CD4-positive, alpha-beta memory T cell (primary cell): ENCODE measurements at regions not wholly inside any gene's neighbourhood (a gene's known extent, or its start where the extent isn't known, plus 50 kb on each side); places are given as distances from the start of the nearest gene placed in this dataset.
"Not testable (repeated sequence)": the region's sequence is repeated elsewhere in the genome, so short reads cannot be mapped to it uniquely, and the experiment has no call there.

ENCODE experiments used
- CTCF ChIA-PET: fragments of 350-600 bp; sonication (Branson Sonifier 250); formaldehyde crosslinking; loops from one replicate; lab custom pipeline; 2021; ENCODE audit warnings: inconsistent platforms; ENCODE audit not compliant: partially characterized antibody; lab: Charles Lee
- POLR2A ChIA-PET: fragments of 350-600 bp; sonication (Branson Sonifier 250); formaldehyde crosslinking; loops from one replicate; lab custom pipeline; 2021; ENCODE audit not compliant: partially characterized antibody; lab: Charles Lee
- DNase-seq, 5 donors: peaks; one replicate each; pipeline versions ENCODE4 v3.0.0 to v3.0.0-alpha.2; 2020 to 2022; ENCODE audit warnings: mixed read lengths in 1 of 5
- H3K27ac ChIP-seq: one replicate; pipeline ENCODE4 v1.7.0; 2013; ENCODE audit warnings: low read depth, low read length
- H3K27me3 ChIP-seq: 2 replicates; pipeline ENCODE4 v1.7.0; 2013; ENCODE audit warnings: mild to moderate bottlenecking, low read length, moderate library complexity; ENCODE audit not compliant: insufficient read depth
- H3K36me3 ChIP-seq: 2 replicates; pipeline ENCODE4 v1.7.0; 2013; ENCODE audit warnings: mild to moderate bottlenecking, low read length, moderate library complexity; ENCODE audit not compliant: insufficient read depth
- H3K4me1 ChIP-seq: 2 replicates; pipeline ENCODE4 v1.7.0; 2013; ENCODE audit warnings: mild to moderate bottlenecking, low read length, moderate library complexity; ENCODE audit not compliant: insufficient read depth
- H3K4me3 ChIP-seq, 2 donors: one replicate each; pipeline ENCODE4 v1.7.0; 2013; ENCODE audit warnings: low read length in 2 of 2, mild to moderate bottlenecking in 1 of 2
- H3K9me3 ChIP-seq, 2 donors: one replicate each; pipeline ENCODE4 v1.7.0; 2013; ENCODE audit warnings: low read length in 2 of 2, control low read depth in 1 of 2; ENCODE audit not compliant: control insufficient read depth in 1 of 2
- H3K27ac Mint-ChIP-seq, 7 donors: one replicate each; pipeline ENCODE4 v1.8.0; 2020 to 2021; ENCODE audit warnings: mixed read lengths in 7 of 7, mild to moderate bottlenecking in 6 of 7, inconsistent platforms in 3 of 7, moderate library complexity in 3 of 7
- H3K27me3 Mint-ChIP-seq, 2 donors: one replicate each; pipeline ENCODE4 v1.8.0; 2020 to 2021; ENCODE audit warnings: mixed read lengths in 2 of 2
- H3K36me3 Mint-ChIP-seq, 2 donors: one replicate each; pipeline ENCODE4 v1.8.0; 2020 to 2021; ENCODE audit warnings: mixed read lengths in 2 of 2, inconsistent platforms in 1 of 2, mild to moderate bottlenecking in 1 of 2
- H3K4me1 Mint-ChIP-seq, 4 donors: one replicate each; pipeline ENCODE4 v1.8.0; 2020 to 2021; ENCODE audit warnings: mixed read lengths in 4 of 4, mild to moderate bottlenecking in 1 of 4
- H3K4me3 Mint-ChIP-seq, 8 donors: one replicate each; pipeline ENCODE4 v1.8.0; 2020 to 2021; ENCODE audit warnings: mixed read lengths in 8 of 8, mild to moderate bottlenecking in 7 of 8, moderate library complexity in 6 of 8, inconsistent platforms in 3 of 8
- H3K9me3 Mint-ChIP-seq, 8 donors: one replicate each; pipeline ENCODE4 v1.8.0; 2020 to 2021; ENCODE audit warnings: mixed read lengths in 8 of 8, mild to moderate bottlenecking in 5 of 8, inconsistent platforms in 3 of 8, moderate library complexity in 1 of 8
- intact Hi-C: fragments of 100-400 bp; cut with micrococcal nuclease; formaldehyde crosslinking; loops from one replicate; pipeline ENCODE4 v1.15.1; 2023

DNA sequence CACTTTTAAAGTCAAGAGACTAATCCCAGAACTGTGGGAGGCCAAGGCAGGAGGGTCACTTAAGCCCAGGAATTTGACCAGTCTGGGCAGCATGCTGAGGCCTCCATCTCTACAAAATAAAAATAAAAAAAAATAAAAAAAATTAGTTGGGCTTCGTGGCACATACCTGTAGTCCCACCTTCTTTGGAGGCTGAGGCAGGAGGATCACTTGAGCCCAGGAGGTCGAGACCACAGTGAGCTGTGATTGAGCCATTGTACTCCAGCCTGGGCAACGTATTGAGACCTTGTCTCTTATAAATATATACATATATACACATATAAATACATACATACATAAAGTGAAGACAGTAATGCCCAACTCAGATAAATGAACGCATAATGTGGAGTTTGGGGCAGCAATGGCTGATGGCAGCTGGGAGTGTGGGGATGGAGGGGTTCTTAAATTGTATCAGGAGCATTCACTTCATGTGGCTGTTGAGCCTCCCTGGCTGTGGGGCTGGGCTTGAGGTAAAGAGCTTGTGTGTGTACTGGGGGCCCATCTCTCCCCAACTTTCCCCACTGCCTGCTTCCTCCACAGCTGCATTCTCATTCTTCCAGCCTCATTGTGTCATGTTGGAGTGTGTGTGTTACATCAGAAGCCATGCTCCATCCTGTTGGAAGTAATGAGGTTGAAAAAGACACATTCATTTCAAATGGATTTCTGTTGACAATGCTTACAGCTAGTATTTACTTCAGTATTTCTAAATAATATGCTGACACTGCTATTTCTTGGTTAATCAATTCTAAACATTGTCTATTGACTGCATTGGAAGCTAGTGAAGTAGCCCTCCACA, 96.5 kb upstream of the HS6ST1 start:
- ChIA-PET POLR2A (interaction anchor here (0.6 kb wide), 1 partner anchor 135 kb away, joined by 4 read pairs; no protein-coding TSS in a partner anchor), CTCF (no interaction called here)
- intact Hi-C loops, result no loop called here
- no peaks in the 10 kb centered on the region for H3K36me3 ChIP-seq
- H3K27me3 ChIP-seq, result no peaks in the 10 kb centered on the region
- no peak overlapping the region for H3K4me3 ChIP-seq
- Mint-ChIP-seq H3K4me3 (no peak overlapping the region), H3K36me3 (no peaks in the 10 kb centered on the region), H3K9me3 (peaks cover 0 to 8% (median 4%) of the 10 kb centered on the region in 8 donors), H3K27me3 (peaks cover 3% of the 10 kb centered on the region in 2 donors), H3K27ac (no peak overlapping the region), H3K4me1 (no peaks in the 10 kb centered on the region)
- no peaks in the 10 kb centered on the region for H3K9me3 ChIP-seq
- no peaks in the 10 kb centered on the region for H3K4me1 ChIP-seq
- no peak overlapping the region for H3K27ac ChIP-seq
- no peak for DNase-seq

GRCh38 chr2:128415779-128416061, 97.1 kb upstream of the HS6ST1 start:
- intact Hi-C loops, result no loop called here
- CTCF ChIA-PET, result no interaction called here

DNA sequence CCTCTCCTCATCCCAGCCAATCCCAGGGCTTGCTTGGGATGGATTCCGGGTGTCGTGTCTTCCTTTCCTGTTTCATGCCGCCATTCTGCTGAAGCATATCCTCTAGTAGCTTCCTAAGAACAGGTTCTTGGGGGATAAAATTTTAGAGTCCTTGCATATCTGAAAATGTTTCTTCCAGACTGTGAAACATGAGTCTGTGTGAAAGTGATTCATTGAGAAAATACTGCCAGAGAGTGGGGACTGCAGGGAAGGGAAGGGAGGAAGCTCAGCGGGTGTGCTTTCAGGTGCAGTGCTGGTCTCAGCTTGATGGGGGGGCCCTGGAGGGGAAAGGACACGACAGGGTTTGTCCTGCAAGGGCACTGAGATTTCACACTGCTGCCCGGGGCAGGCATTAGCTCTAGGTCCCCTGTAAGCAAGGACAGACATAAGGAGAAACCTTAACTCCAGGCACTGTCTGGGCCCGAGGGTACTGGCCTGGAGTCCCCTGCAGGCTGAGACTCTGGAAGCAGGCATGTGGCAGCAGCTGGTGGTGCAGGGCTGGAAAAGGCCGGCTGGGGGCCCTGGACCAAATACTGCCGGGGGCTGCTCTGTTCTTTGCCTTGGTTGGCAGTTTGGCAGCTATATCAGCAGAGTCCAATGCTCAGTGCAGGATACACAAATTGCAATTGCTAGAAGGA, 97.6 kb upstream of the HS6ST1 start:
- Mint-ChIP-seq H3K4me3 (no peak overlapping the region), H3K4me1 (no peaks in the 10 kb centered on the region), H3K9me3 (peaks cover 0 to 9% (median 4%) of the 10 kb centered on the region in 8 donors), H3K36me3 (no peaks in the 10 kb centered on the region), H3K27ac (no peak overlapping the region), H3K27me3 (peaks cover 1 to 2% of the 10 kb centered on the region in 2 donors)
- H3K4me1 ChIP-seq, result no peaks in the 10 kb centered on the region
- POLR2A ChIA-PET, result no interaction called here
- CTCF ChIA-PET, result no interaction called here
- no peaks in the 10 kb centered on the region for H3K36me3 ChIP-seq
- no peaks in the 10 kb centered on the region for H3K27me3 ChIP-seq
- no peak overlapping the region for H3K4me3 ChIP-seq
- no peak for DNase-seq
- intact Hi-C loops, result no loop called here
- no peak overlapping the region for H3K27ac ChIP-seq
- H3K9me3 ChIP-seq, result no peaks in the 10 kb centered on the region

More at GRCh38 chr2:128415779-128416061, 97.1 kb upstream of the HS6ST1 start:
- H3K4me1 Mint-ChIP-seq, result no peaks in the 10 kb centered on the region
- peaks cover 0 to 2% of the 10 kb centered on the region in 2 donors for H3K27me3 Mint-ChIP-seq
- no peaks in the 10 kb centered on the region for H3K36me3 Mint-ChIP-seq
- no peaks in the 10 kb centered on the region for H3K9me3 ChIP-seq
- POLR2A ChIA-PET, result no interaction called here
- H3K4me3 Mint-ChIP-seq, result no peak overlapping the region
- no peak overlapping the region for H3K27ac Mint-ChIP-seq
- H3K36me3 ChIP-seq, result no peaks in the 10 kb centered on the region
- H3K27ac ChIP-seq, result no peak overlapping the region
- H3K9me3 Mint-ChIP-seq, result peaks cover 0 to 9% (median 4%) of the 10 kb centered on the region in 8 donors
- no peak for DNase-seq
- no peaks in the 10 kb centered on the region for H3K27me3 ChIP-seq
- no peaks in the 10 kb centered on the region for H3K4me1 ChIP-seq
- H3K4me3 ChIP-seq, result no peak overlapping the region

DNA sequence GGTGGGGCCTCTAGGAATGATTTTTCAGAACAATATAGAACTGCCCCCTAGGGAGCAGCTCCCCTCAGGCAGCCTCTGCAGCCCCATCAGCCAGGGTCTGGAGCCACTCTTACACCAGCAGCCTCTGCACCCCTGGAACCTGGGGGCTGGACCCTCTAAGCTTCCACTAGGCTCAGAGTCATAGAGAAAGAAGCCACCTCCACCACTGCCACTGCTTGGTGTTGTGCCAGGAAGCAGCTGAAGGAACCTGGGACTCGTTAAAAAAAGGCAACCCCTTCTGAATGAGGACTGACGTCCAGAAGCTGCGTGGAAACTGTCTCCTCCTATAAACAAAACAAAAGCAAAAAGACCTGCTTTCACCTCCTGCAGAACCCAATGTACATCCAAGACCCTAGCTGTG, 98.1 kb upstream of the HS6ST1 start:
- Mint-ChIP-seq H3K27ac (no peak overlapping the region), H3K27me3 (peaks cover 2 to 3% of the 10 kb centered on the region in 2 donors), H3K4me1 (no peaks in the 10 kb centered on the region), H3K9me3 (peaks cover 0 to 9% (median 4%) of the 10 kb centered on the region in 8 donors), H3K4me3 (no peak overlapping the region), H3K36me3 (no peaks in the 10 kb centered on the region)
- intact Hi-C loops, result no loop called here
- no peaks in the 10 kb centered on the region for H3K36me3 ChIP-seq
- no peaks in the 10 kb centered on the region for H3K4me1 ChIP-seq
- H3K4me3 ChIP-seq, result no peak overlapping the region
- no peaks in the 10 kb centered on the region for H3K9me3 ChIP-seq
- ChIA-PET CTCF (no interaction called here), POLR2A (no interaction called here)
- DNase-seq, result no peak
- H3K27ac ChIP-seq, result no peak overlapping the region
- H3K27me3 ChIP-seq, result no peaks in the 10 kb centered on the region

DNA sequence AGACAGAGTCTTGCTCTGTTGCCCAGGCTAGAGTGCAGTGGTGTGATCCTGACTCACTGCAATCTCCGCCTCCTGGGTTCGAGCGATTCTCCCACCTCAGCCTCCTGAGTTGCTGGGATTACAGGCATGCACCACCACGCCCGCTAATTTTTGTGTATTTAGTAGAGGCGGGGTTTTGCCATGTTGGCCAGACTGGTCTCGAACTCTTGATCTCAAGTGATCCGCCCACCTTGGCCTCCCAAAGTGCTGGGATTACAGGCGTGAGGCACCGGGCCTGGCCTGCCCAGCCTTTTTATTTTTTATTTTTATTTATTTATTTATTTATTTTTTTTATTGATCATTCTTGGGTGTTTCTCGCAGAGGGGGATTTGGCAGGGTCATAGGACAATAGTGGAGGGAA, 98.6 kb upstream of the HS6ST1 start:
- not testable (repeated sequence) for DNase-seq

GRCh38 chr2:128420131-128420530, 101.5 kb upstream of the HS6ST1 start:
- H3K4me3 Mint-ChIP-seq, result no peak overlapping the region
- Histone ChIP-seq H3K27ac (no peak overlapping the region), H3K36me3 (no peaks in the 10 kb centered on the region), H3K4me1 (no peaks in the 10 kb centered on the region), H3K9me3 (no peaks in the 10 kb centered on the region), H3K27me3 (no peaks in the 10 kb centered on the region), H3K4me3 (no peak overlapping the region)
- H3K4me1 Mint-ChIP-seq, result no peaks in the 10 kb centered on the region
- intact Hi-C loops, result no loop called here
- POLR2A ChIA-PET, result no interaction called here
- H3K36me3 Mint-ChIP-seq, result no peaks in the 10 kb centered on the region
- CTCF ChIA-PET, result no interaction called here
- H3K27me3 Mint-ChIP-seq, result peaks cover 4 to 5% of the 10 kb centered on the region in 2 donors
- DNase-seq, result no peak
- peaks cover 0 to 12% (median 4%) of the 10 kb centered on the region in 8 donors for H3K9me3 Mint-ChIP-seq
- no peak overlapping the region for H3K27ac Mint-ChIP-seq

More for the DNA sequence above, 98.6 kb upstream of the HS6ST1 start:
- H3K9me3 ChIP-seq, H3K36me3 Mint-ChIP-seq, intact Hi-C loops, H3K4me1 ChIP-seq, H3K4me1 Mint-ChIP-seq, CTCF ChIA-PET, H3K27me3 ChIP-seq, H3K36me3 ChIP-seq, H3K27ac ChIP-seq, H3K4me3 ChIP-seq, POLR2A ChIA-PET, H3K27me3 Mint-ChIP-seq, H3K4me3 Mint-ChIP-seq, H3K27ac Mint-ChIP-seq: not testable (repeated sequence)
- peaks cover 0 to 12% (median 4%) of the 10 kb centered on the region in 8 donors for H3K9me3 Mint-ChIP-seq

DNA sequence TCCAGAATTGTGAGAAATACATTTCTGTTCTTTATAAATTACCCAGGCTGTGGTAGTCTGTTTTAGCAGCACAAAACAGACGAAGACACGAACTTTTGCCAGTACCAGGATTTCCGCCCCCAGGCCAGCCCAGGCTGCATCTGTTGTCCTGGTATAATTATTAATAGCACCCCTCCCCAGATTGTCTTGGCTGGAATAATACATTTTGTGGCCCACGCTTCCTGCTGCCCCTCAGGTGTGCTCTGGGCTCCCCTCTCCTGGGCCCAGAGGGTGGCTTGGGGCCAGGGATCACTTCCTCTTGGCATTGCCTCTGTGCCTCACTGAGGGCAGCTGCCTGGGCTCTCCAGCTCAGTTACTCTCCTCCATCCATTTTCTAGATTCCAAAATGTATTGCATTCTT, 102.1 kb upstream of the HS6ST1 start:
- no peaks in the 10 kb centered on the region for H3K36me3 ChIP-seq
- H3K4me1 ChIP-seq, result no peaks in the 10 kb centered on the region
- DNase-seq, result no peak
- no peaks in the 10 kb centered on the region for H3K9me3 ChIP-seq
- no peaks in the 10 kb centered on the region for H3K27me3 ChIP-seq
- Mint-ChIP-seq H3K27me3 (peaks cover 4 to 5% of the 10 kb centered on the region in 2 donors), H3K27ac (no peak overlapping the region), H3K36me3 (no peaks in the 10 kb centered on the region), H3K4me3 (no peak overlapping the region), H3K9me3 (peaks cover 0 to 12% (median 4%) of the 10 kb centered on the region in 8 donors), H3K4me1 (no peaks in the 10 kb centered on the region)
- H3K4me3 ChIP-seq, result no peak overlapping the region
- ChIA-PET CTCF (no interaction called here), POLR2A (no interaction called here)
- intact Hi-C loops, result no loop called here
- H3K27ac ChIP-seq, result no peak overlapping the region
